KMS-11 (cell line): ENCODE measurements at regions not wholly inside any gene's neighbourhood (a gene's known extent, or its start where the extent isn't known, plus 50 kb on each side); places are given as distances from the start of the nearest gene placed in this dataset.

Source experiments
- H2AFZ ChIP-seq: fragments of 200-600 bp; sonication (generic); 2 replicates; pipeline ENCODE4 v1.6.1; 2016; ENCODE audit warnings: antibody characterized with exemption, mixed run types, low read depth
- H3K27ac ChIP-seq: fragments of 200-600 bp; sonication (generic); 2 replicates; pipeline ENCODE4 v1.6.1; 2016; ENCODE audit warnings: mild to moderate bottlenecking, mixed run types
- H3K27me3 ChIP-seq: fragments of 200-600 bp; sonication (generic); 2 replicates; pipeline ENCODE4 v1.6.1; 2017; ENCODE audit warnings: mild to moderate bottlenecking, low read depth, mixed run types, moderate library complexity; ENCODE audit not compliant: insufficient read depth
- H3K36me3 ChIP-seq: fragments of 200-600 bp; sonication (generic); 2 replicates; pipeline ENCODE4 v1.6.1; 2017; ENCODE audit warnings: mild to moderate bottlenecking, mixed run types; ENCODE audit not compliant: insufficient read depth
- H3K4me1 ChIP-seq: fragments of 200-600 bp; sonication (generic); 2 replicates; pipeline ENCODE4 v1.6.1; 2016; ENCODE audit warnings: mild to moderate bottlenecking, low read depth, mixed run types; ENCODE audit not compliant: poor library complexity, severe bottlenecking
- H3K4me2 ChIP-seq: fragments of 200-600 bp; sonication (generic); 2 replicates; pipeline ENCODE4 v1.7.0; 2016; ENCODE audit warnings: mild to moderate bottlenecking, mixed run types
- H3K4me3 ChIP-seq: fragments of 200-600 bp; sonication (generic); IDR thresholded peaks from 2 replicates; pipeline ENCODE4 v1.6.1; 2017; ENCODE audit warnings: low read depth, low read length, mixed read lengths; ENCODE audit not compliant: insufficient read depth
- H3K79me2 ChIP-seq: fragments of 200-600 bp; sonication (generic); 2 replicates; pipeline ENCODE4 v1.6.1; 2016; ENCODE audit warnings: low read depth, mixed run types; ENCODE audit not compliant: insufficient read depth
- H3K9ac ChIP-seq: fragments of 200-600 bp; sonication (generic); 2 replicates; pipeline ENCODE4 v1.6.1; 2016; ENCODE audit warnings: mild to moderate bottlenecking, mixed run types
- H4K20me1 ChIP-seq: fragments of 200-600 bp; sonication (generic); 2 replicates; pipeline ENCODE4 v1.6.1; 2016; ENCODE audit warnings: mild to moderate bottlenecking, mixed run types; ENCODE audit not compliant: insufficient read depth
- TF ChIP-seq, protein P1 (sequence below): fragments of 200-600 bp; sonication (generic); conservative IDR thresholded peaks from 2 replicates; pipeline ENCODE4 v1.6.1; 2017; ENCODE audit warnings: low read depth, mild to moderate bottlenecking, antibody characterized with exemption, low read length, moderate library complexity, mixed read lengths

GRCh38 chr12:81015510-81015909 lies 62.4 kb upstream of the ACSS3 start:
- no peaks in the 10 kb centered on the region for H3K36me3 ChIP-seq
- no peak overlapping the region for H2AFZ ChIP-seq
- no peak overlapping the region for H3K9ac ChIP-seq
- H3K4me1 ChIP-seq, result no peaks in the 10 kb centered on the region
- H3K27ac ChIP-seq, result no peak overlapping the region
- H3K27me3 ChIP-seq, result no peaks in the 10 kb centered on the region
- H4K20me1 ChIP-seq, result no peaks in the 10 kb centered on the region
- no peak overlapping the region for H3K4me2 ChIP-seq
- no peak overlapping the region for H3K4me3 ChIP-seq
- no peaks in the 10 kb centered on the region for H3K79me2 ChIP-seq
- TF ChIP-seq, protein P1, sequence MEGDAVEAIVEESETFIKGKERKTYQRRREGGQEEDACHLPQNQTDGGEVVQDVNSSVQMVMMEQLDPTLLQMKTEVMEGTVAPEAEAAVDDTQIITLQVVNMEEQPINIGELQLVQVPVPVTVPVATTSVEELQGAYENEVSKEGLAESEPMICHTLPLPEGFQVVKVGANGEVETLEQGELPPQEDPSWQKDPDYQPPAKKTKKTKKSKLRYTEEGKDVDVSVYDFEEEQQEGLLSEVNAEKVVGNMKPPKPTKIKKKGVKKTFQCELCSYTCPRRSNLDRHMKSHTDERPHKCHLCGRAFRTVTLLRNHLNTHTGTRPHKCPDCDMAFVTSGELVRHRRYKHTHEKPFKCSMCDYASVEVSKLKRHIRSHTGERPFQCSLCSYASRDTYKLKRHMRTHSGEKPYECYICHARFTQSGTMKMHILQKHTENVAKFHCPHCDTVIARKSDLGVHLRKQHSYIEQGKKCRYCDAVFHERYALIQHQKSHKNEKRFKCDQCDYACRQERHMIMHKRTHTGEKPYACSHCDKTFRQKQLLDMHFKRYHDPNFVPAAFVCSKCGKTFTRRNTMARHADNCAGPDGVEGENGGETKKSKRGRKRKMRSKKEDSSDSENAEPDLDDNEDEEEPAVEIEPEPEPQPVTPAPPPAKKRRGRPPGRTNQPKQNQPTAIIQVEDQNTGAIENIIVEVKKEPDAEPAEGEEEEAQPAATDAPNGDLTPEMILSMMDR, result no peak

DNA sequence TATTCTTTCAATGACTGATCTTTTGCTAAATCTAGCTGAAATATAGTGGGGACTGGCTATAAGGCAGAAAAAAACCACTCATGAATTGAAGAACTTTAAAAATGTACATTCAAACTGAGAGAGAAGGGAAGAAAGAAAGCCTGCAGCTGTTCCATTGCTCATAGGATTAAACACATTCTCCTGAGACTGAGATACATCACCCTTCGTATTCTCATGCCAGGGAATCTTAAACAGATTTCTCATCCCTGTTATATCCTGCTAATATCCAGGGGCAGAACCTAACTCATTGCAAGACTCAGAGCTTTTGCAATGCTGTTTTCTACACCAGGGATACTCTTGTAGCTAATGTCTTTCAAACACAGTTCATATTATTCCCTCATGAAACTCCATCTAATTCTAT lies 67.2 kb upstream of the ACSS3 start:
- H3K36me3 ChIP-seq, result no peaks in the 10 kb centered on the region
- H3K4me3 ChIP-seq, result no peak overlapping the region
- H3K4me1 ChIP-seq, result no peaks in the 10 kb centered on the region
- no peak overlapping the region for H3K27ac ChIP-seq
- H3K27me3 ChIP-seq, result no peaks in the 10 kb centered on the region
- no peak overlapping the region for H2AFZ ChIP-seq
- no peaks in the 10 kb centered on the region for H4K20me1 ChIP-seq
- no peak overlapping the region for H3K4me2 ChIP-seq
- H3K79me2 ChIP-seq, result no peaks in the 10 kb centered on the region
- TF ChIP-seq, protein P1, result no peak
- H3K9ac ChIP-seq, result no peak overlapping the region

- no peak overlapping the region for H3K9ac ChIP-seq
- peaks cover 5% of the 10 kb centered on the region for H3K4me1 ChIP-seq
- H2AFZ ChIP-seq, result no peak overlapping the region
- H3K79me2 ChIP-seq, result no peaks in the 10 kb centered on the region
- no peak overlapping the region for H3K4me3 ChIP-seq
- no peaks in the 10 kb centered on the region for H3K36me3 ChIP-seq
- H3K27me3 ChIP-seq, result no peaks in the 10 kb centered on the region
- H3K4me2 ChIP-seq, result no peak overlapping the region
- H3K27ac ChIP-seq, result no peak overlapping the region
- no peaks in the 10 kb centered on the region for H4K20me1 ChIP-seq
- TF ChIP-seq, protein P1, result no peak
Observed at GRCh38 chr12:81005606-81006005, 67.9 kb upstream of the LIN7A start.

GRCh38 chr12:81000831-81001230 lies 63.1 kb upstream of the LIN7A start:
- no peak overlapping the region for H2AFZ ChIP-seq
- no peaks in the 10 kb centered on the region for H3K27me3 ChIP-seq
- H3K36me3 ChIP-seq, result no peaks in the 10 kb centered on the region
- H3K4me1 ChIP-seq, result peaks cover 8% of the 10 kb centered on the region
- no peak overlapping the region for H3K9ac ChIP-seq
- TF ChIP-seq, protein P1, result no peak
- H3K79me2 ChIP-seq, result no peaks in the 10 kb centered on the region
- H3K4me3 ChIP-seq, result no peak overlapping the region
- no peaks in the 10 kb centered on the region for H4K20me1 ChIP-seq
- H3K4me2 ChIP-seq, result 0 out of 2 replicates have a peak overlapping the region, but pooled peaks have one; percentile 0
- no peak overlapping the region for H3K27ac ChIP-seq

GRCh38 chr12:80988986-80989385 lies 51.3 kb upstream of the LIN7A start:
- no peak overlapping the region for H3K27ac ChIP-seq
- no peaks in the 10 kb centered on the region for H3K4me1 ChIP-seq
- H3K4me2 ChIP-seq, result no peak overlapping the region
- no peaks in the 10 kb centered on the region for H4K20me1 ChIP-seq
- H3K4me3 ChIP-seq, result no peak overlapping the region
- TF ChIP-seq, protein P1, result no peak
- H3K27me3 ChIP-seq, result no peaks in the 10 kb centered on the region
- H3K36me3 ChIP-seq, result no peaks in the 10 kb centered on the region
- no peak overlapping the region for H2AFZ ChIP-seq
- H3K79me2 ChIP-seq, result no peaks in the 10 kb centered on the region
- H3K9ac ChIP-seq, result no peak overlapping the region
